ENCODE measurements at regions not wholly inside any gene's neighbourhood (a gene's known extent, or its start where the extent isn't known, plus 50 kb on each side); places are given as distances from the start of the nearest gene placed in this dataset.

DNA sequence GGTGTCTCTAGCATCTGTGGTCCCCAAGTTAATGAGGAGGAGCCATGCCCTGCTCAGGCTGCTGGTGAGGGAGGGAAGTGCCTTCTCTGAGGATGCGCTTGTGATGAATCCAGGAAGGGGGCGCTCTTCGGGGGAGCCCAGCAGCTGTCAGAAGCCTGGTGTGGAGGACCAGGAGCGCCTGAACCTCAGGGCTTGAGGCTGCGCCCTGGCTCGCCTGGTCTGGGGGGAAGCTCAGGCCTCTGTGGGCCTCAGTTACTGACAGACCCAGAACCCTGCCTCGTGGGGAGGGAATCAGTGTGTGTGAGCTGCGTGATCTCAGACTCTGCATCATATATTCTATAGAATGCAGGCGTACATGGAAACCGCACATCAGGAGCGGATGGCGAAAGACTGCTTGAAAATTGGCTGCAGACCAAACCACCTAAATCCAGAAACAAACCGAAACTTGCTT, 126.1 kb downstream of the SEC14L1 start:
- no peak for DNase-seq

DNA sequence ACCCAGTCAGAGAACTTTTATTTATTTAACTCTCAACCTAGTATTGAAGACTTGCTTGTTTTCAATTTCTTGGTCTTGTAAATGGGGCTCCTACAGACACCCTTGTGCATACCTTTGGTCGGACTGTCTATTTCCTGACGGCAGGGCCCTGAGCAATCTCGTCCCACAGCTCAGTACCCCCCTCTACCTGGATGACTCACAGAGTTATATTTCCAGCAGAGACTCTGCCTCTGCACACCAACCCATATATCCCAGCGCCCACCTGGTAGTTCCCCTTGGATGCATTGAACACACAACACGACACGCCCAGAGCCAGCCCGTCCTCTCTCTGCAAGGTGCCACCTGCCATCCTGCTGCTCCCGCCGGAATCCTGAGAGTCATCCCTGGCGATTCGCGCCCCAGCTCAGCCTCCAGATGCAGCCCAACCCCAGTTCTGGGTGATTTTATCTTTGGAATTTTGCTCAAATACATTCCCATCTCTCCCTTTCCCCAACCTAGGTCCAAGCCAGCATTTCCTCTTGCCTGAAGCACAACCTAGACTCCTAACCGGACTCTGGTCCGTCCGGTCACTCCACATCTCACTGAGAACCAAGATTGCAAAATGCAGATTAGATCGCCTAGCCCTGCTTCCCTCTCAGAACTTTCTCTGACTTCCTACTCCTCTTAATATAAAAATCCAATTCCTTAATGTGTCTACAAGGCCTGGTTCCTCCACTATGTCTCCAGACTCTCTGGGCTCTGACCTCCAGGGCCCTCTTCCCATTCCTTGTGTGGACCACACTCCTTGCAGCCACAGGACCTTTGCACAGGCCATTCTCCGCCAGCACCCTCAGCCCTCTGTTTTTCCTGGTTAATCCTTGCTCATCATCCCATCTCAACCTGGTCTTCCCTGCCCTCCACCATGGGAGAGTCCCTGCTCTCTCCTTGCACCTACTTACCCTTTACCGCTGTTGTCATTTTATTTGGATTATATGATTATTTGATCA, 129.2 kb downstream of the SEC14L1 start:
- DNase-seq = no peak

DNA sequence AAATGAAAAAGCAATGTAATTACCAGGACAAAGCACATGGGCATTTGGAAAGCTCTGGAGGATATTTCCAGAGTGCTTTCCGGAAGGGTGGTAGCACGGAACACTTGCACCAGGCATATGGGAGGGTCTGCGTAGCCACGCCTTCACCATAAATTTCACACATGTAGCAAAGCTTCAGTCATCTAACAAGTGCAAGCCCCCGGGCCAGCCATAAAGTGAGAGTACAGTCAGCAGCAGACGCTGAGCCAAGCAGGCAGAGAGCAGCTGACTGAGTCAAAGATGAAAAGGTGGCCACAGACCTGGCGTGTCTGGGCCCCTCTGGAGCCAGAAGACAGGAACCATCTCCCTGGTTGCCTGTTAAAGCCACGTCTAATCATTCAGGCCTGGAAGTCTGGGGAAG, 130.6 kb downstream of the SEC14L1 start:
- DNase-seq = no peak

DNA sequence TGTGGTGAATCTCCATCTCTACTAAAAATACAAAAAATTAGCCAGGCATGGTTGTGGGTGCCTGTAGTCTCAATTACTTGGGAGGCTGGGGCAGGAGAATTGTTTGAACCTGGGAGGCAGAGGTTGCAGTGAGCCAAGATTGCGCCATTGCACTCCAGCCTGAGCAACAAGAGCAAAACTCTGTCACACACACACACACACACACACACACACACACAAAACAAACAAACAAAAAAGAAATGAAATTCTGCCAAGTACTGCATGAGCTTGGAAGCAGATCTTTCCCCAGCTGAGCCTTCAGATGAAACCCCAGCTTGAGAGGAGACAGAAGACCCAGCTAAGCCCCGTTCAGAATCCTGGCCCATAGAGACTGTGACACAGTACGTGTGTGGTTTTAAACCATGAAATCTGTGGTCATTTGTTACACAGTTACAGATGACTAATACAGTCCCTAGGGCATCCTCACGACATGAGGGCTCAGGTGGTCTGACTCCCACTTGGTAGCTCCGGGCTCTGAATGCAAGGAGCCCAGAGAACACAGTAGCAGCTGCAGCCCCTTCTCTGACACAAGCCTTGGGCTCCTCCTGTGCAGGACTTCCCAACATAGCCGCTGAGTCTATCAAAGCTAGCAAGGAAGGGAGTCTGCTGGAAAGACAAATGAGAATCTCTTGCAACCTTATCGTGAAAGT, 132.8 kb downstream of the SEC14L1 start:
- DNase-seq = no peak

DNA sequence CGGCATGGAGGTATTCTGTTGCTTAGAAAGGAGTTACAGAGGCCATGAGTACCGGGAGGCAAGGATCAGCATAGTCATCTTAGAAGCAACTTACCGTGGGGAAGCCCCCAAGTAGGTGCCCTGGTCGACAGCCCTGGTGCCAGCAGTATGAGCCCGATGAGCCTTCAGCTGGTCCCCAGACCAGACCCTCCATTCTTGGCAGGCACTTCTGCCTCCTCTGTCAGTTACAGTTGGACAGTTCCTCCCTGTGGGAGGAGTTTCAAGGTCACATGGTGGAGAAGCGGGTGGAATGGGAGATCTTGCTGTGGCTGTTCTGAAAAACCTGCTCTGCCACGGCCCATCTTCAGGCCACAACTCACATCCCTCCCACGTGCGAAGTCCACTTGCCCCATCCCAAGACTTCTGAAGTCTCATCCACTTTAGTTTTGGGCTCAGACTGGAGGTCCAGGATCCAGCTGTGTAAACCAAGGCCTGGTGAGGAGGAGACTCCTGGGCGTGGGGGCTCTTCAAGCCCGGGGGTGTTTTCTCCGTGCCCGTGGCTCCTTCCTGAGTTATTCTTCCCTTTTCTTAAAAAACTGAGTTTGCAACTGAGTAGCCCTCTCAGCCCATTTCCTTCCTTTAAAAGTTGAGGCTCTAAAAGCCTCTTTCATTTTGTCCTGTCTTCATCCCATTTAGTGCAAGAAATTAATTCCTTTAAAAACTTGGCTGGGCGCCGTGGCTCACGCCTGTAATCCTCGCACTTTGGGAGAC, 133.5 kb downstream of the SEC14L1 start:
- no peak for DNase-seq

DNA sequence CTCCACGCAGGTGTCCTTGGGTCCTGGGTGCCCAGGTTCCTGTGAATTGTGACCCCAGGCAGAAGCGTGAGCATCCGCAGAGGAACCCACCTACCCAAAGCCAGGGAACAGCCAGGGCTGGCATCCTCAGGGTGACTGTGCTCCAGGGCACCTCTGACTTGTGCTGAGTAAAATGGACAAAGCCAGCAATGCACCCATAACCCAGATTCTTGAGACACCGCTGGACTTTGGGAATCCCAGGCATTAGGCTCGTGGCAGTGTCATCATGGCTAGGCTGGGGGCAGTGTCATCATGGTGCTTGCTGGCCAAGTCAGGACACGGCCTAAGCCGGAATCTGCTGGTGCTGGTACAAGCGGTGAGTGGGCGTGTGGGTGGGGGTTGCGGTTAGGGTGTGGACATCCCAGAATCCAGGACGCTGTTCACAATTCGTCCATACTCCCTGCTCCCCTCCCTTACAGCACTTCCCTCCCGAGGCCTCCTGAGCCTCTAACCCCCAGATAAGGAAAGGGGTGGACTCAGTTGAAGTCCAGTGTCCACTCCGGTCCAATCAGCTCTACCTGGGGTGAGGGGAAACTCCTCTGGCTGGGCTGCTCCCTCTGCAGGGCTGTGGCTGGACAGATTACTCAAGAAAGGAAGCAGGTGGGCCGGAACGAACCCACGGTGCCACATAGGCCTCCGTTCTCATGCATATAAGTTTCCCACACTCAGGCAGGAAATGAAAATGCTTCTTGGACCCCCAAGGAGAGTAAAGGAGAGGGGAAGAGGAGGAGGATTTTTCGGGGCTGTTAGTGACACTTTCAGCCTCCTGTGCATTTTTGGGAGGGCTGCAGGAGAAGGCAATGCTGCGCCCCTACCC, 138.9 kb downstream of the SEC14L1 start:
- no peak for DNase-seq

DNA sequence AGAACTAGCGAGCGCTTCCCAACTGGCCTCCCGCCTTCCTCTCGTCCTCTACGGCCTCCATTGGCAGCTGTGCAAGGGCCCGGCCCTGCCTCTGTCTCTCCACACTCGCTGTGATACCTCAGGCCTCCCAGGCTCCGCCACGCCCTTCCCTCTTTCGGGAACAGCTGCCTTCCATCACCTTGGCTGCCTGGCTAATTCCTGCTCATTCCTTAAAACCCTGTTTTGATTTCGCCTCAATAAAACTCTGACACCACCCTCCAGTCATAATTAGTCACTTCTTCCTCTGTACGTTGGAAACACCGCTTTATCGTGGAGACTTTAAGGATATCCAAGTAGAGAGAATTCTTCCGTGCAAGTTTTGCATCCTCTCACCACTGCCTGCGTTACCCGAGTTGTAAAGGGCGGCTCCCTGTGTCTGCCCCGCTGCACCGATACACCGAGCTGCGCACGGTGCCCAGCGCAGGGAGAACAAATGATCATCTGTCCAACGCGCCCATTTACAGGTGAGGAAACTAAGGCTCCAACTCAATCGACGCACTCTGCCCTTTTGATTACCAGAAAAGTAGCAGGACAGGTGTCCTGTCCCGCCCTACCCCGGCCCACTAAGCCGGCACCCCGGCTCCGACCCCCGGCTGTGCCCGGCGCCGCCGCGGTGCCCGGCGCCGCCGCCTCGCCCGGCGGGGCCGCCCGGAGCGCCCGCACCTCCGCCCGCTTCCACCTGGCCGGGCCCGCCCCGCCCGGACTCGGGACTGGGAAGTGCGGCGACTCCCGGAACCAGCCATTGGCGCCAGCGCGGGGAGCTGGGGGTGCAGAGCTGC, 139.7 kb downstream of the SEC14L1 start:
- no peak for DNase-seq

DNA sequence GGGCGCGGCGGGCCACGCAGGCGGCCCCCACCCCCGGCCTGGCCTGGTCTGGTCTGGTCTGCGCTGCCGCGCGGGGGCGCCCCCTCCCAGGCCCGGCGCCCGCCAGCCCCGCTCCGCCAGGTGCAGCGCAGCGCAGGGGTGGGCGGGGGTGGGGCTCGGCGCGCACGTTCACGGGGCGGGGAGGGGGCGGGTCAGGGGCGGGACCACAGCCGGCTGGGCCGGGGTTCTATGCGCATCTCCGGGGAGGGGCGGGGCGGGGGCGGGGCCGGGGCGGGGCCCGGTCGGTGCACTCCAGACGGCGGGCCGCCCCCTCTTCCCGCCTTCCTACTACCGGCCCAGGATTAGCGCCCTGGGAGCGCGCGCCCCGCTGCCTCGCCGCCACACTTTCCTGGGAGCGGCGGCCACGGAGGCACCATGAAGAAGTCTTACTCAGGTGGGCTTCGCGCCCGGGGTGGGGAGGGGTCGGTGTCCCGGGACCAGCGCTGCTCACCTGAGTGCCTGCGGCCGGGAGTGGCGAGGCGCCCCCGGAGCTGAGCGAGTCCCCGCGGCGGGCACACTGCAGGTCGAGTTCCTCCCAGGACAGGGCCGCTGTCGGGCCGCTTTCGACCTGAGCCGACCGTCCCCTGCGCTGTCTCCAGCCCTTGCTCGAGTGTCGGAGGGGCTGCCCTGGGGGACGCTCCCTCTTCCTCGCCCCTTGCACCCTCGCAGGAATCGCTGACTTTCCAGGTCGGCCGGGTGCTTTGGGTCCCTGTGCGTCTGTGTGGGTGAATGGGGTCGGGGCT, 140.5 kb downstream of the SEC14L1 start:
- peak; percentile 6 for DNase-seq

DNA sequence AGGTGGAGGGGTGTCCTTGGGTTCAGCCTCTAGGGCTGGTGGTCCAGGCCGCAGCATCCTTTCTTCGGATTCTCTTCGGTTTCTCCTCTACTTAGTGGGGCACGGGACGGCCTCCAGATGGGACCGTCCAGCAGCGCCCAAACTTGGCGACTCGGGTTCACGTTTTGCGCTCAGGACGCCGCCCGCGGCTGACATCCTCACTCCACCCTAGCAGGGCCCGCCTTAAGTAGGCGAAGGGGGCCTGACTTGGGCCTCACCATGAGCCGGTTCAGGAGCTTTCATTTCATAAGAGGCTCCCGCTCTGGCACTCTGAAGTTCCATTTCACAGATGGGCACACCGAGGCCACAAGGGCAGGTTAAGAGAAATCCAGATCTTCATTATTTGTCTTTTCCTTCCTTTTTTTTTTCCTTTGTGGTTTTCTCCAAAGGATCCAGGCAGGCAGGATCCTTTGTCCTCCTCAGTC, 141.2 kb downstream of the SEC14L1 start:
- no peak for DNase-seq

DNA sequence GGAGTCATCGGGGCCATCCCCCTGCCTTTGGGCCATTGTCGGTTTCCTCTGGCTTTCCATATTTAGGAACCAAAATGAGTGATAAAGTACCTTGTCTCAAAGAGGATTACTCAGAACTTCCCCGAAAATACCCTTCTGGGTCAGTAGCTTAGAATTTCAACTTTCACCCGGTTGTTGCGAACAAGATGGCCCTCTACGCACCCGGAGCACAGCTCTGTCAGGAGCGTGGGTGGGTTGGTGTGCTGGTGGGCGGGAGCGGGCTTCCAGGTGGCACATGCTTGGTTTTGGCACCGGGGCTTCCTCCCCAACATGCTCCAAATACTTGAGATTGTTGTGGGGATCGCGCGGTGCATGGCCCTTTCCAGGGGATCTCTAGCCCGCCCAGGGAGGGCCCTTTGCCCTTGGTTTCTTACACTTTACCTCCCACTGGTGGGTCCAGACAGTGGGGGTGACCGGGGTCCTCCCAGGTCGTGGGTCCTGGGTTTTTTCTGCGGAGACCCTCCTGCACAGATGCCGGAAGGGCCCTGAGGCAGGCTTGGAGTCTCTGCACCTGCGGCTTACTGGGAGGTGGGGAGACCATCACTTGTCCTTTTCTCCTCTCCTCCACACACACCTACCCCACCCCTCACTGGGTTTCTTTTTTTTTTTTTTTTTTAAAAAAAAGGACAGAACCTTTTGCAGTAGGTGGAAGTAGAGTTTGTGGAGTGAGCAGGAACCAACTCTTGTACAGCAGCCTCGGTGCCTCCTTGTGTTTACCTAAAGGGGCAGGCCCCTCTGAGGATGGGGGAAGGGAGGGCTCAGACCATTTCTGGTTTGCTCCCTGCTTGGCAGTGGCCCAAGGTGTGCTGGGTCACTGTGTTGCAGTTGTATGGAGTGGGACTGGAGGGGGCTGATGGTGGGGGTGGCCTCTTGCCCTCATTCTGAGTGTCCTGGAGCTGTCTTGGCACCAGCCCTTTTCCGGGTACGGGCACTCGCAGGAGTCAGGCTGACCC, 142.1 kb downstream of the SEC14L1 start:
- no peak for DNase-seq

DNA sequence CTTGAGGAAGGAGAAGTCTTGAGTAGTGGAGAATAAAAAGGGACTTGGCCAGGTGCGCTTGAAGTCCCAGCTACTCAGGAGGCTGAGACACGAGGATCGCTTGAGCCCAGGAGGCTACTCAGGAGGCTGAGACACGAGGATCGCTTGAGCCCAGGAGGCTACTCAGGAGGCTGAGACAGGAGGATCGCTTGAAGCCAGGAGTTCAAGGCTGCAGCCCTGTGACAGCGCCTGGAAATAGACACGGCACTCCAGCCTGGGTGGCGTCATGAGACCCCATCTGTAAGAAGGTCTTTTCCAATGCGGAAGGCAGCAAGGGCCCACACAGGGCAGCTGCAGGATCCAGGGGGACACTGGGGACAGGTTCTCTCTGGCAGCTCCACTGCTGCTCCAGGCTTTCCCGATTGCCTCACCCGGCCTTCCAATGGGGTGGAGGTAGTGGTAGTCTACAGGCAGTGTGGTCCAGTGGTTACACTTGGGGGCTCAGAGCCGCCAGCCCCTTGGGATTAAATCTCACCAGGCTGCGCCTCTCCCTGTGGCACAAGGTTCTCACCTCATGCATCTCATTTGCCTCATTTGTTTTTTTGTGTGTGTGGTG, 143.4 kb downstream of the SEC14L1 start:
- DNase-seq = no peak

DNA sequence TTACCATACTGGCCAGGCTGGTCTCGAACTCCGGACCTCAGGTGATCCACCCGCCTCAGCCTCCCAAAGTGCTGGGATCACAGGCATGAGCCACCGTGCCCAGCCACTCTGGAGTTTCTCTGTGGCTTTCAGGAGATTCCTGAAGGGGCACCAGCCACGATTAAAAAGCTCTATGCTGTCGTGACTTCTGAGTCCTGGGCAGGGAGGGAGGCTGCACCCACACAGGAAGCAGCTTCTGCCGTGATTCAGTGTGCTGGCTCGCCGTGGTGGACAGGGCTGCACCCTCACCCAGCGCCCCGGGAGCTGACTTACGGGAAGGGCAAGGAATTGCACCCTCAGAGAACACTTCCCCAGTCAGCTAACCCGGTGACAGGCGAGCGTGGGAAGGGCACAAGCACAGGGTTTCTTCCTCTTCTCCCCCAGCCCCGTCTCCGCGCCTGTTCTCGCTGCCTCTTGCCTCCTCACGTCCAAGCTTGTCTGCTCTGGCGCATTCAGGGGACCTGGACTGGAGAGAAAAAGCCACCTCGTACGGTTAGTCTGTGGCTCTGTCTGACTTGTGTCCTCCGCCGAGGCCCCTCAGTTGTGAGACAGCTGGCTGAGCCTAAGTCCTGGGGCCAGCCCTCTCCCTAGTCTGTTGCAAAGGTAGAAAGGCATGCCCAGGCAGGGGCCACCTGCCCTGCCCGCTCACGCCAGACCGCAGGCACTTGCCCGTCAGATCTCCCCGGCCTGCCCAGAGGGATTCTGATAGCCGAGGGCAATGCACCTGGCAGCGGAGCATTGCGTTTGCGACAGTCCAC, 145.0 kb downstream of the SEC14L1 start:
- DNase-seq = no peak

DNA sequence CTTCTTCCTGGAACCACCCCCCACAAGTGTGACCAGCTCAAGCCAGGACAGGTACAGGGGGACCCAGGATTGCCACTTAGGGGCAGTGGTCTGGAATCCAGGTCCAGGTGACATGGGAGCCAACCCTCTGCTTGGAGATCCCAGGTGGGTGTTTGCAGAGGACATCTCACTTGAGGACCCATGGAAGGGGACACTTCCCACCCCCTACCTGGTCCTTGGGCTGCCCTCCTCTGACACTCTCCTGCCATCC, 145.5 kb downstream of the SEC14L1 start:
- no peak for DNase-seq

DNA sequence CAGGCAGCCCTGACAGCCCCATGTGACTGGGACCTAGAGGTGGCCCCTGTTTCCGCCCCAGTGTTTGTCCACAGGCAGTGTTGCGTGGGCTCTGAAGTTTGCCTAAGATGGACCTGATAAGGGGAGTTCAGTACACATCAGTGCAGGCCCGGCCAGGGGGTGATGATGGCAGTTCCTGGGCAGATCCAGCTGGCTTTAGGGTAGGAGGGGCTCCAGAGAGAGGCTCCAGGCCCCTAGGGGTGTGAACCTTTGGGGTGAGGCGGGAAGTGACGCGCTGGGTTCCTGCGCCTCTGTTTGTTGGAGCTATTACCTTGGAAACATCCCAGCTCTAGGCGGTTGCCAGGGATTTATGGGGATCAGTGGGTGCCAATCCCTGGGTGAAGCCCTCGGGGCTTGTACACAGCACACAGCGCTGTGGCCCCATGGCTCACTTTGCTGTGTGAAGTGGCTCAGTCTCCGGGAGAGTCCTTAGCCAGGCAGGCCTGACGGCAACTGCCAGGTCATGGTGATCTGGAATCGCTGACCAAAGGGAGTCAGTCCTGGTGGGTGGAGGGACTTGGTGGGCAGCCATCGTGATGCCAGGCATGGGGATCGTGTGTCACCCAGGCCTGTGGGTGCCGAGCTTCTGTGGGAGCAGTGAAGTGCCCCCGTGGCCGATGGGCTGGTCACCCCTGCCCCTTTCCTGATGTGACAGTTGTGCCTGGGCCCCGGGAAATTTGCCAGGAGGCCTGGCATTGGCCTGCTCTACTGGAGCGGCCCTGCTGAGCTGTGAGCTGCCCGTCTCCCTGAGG, 146.1 kb downstream of the SEC14L1 start:
- DNase-seq = peak; percentile 44

DNA sequence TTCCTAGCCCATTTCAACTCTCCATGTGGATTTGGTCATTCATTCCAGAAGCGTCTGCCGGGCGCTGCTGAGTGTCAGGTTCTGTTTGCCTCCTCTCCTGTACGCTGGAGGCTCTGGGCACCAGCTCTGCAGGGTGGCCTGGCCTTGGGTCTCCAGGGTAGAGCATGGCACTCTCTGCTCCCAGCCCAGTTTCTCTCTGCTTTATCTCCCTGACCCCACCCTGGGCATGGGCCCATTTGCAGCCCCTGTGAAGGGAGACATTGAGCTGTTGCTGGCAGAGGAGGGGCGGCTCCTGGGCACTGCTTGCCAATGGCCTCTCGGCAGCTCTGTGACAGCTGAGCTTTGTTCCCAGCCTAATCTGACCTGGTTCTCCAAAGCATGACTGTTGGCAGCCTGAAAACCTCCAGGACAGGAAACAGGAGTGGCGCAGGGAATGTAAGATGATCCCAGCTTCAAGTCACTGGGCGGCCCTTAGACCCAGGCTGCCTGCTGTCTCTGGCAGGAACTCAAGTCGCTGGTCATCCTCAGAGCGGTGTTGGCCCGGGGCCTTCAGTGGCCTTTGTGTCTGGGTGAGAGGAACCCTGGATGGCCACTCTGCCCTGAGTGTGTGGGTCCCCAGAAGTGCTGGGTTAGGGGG, 146.8 kb downstream of the SEC14L1 start:
- DNase-seq = peak; percentile 24

DNA sequence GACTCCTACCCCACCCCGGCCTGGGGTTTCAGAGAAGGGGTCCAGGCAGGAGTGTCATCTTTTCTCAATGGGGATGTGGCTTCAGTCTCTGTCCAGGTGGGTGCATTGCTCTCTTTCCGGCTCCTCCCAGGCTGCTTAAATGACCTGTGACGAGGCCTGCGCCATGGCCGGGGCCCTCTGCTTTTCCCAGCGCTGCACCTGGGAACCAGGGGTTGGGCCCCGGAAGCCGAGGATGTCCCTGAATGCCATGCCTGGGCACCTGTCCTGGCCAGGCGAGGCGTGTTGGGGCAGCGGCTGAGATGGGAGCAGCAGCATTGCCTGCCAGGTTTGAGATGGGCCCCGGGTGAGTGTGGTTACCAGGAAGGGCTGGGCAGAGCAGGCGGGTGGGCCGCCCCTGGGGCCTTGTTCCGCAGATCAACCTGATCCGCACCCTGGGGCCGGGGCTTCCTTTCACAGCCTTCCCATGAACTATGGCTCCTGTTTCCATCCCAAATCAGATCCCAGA, 147.4 kb downstream of the SEC14L1 start:
- DNase-seq = no peak
